Gastroesophageal sphincter (tissue), 4 donors: ENCODE measurements at regions not wholly inside any gene's neighbourhood (a gene's known extent, or its start where the extent isn't known, plus 50 kb on each side); places are given as distances from the start of the nearest gene placed in this dataset.

Source experiments
- ATAC-seq: fragments of 150-250 bp; one replicate; pipeline ENCODE4 v1.9.1; 2016; ENCODE audit warnings: mild to moderate bottlenecking, moderate library complexity
- H3K27ac ChIP-seq, 4 donors: fragments of 200-600 bp; sonication (generic) in 3 of 4; 1 replicate in 3 of 4; 2 replicates in 1 of 4; pipeline ENCODE4 v1.5.1; 2016 to 2019
- H3K27me3 ChIP-seq: fragments of 200-600 bp; sonication (generic); one replicate; pipeline ENCODE4 v1.5.1; 2019
- H3K36me3 ChIP-seq, 2 donors: fragments of 200-600 bp; sonication (generic); one replicate each; pipeline ENCODE4 v1.5.1; 2019; ENCODE audit warnings: control low read depth in 1 of 2
- H3K4me1 ChIP-seq, 3 donors: fragments of 200-600 bp; sonication (generic); 1 replicate in 2 of 3; 2 replicates in 1 of 3; pipeline ENCODE4 v1.5.1; 2016 to 2019; ENCODE audit warnings: control low read depth in 2 of 3
- H3K4me3 ChIP-seq, 2 donors: fragments of 200-600 bp; sonication (generic); one replicate each; pipeline ENCODE4 v1.5.1; 2019; ENCODE audit warnings: mild to moderate bottlenecking in 1 of 2, moderate library complexity in 1 of 2
- H3K9me3 ChIP-seq, 3 donors: fragments of 200-600 bp; sonication (generic); one replicate each; pipeline ENCODE4 v1.5.1; 2017 to 2019; ENCODE audit warnings: control low read depth in 2 of 3
- CTCF ChIP-seq, 4 experiments: fragments of 200-600 bp in 2 of 4; fragments of 450-650 bp in 2 of 4; sonication (generic) in 1 of 4; IDR thresholded peaks; one replicate each; pipeline ENCODE4 v1.5.1; 2017 to 2019; ENCODE audit warnings: antibody characterized with exemption in 4 of 4, mild to moderate bottlenecking in 2 of 4, moderate library complexity in 2 of 4
- EP300 ChIP-seq: sonication (generic); formaldehyde crosslinking; IDR thresholded peaks from one replicate; pipeline ENCODE4 v1.6.1; 2017; ENCODE audit warnings: antibody characterized with exemption, mild to moderate bottlenecking
- POLR2A ChIP-seq, 2 donors: fragments of 450-650 bp; IDR thresholded peaks; one replicate each; pipeline ENCODE4 v1.6.1; 2017; ENCODE audit warnings: antibody characterized with exemption in 2 of 2, mild to moderate bottlenecking in 2 of 2, moderate library complexity in 1 of 2
- POLR2AphosphoS5 ChIP-seq: sonication (generic); formaldehyde crosslinking; IDR thresholded peaks from one replicate; pipeline ENCODE4 v1.6.1; 2017; ENCODE audit warnings: antibody characterized with exemption
- WGBS, 2 donors: methylation state at CpG; one replicate each; pipeline ENCODE4 v1.1.5; 2018; ENCODE audit warnings: low coverage in 1 of 2; 5-methylcytosine and 5-hydroxymethylcytosine counted together

GRCh38 chr14:45486599-45486998, 233.6 kb upstream of the MIS18BP1 start:
- no peak for ATAC-seq
- no peaks in the 10 kb centered on the region for H3K36me3 ChIP-seq
- H3K27me3 ChIP-seq: no peaks in the 10 kb centered on the region
- peaks cover 0 to 41% (median 0%) of the 10 kb centered on the region in 3 donors for H3K9me3 ChIP-seq
- TF ChIP-seq CTCF (IDR thresholded peaks at IDR 0.05): no peak
- no peak for TF ChIP-seq EP300
- TF ChIP-seq POLR2AphosphoS5: no peak
- no peak for TF ChIP-seq POLR2A (IDR thresholded peaks at IDR 0.05)
- no peaks in the 10 kb centered on the region for H3K4me1 ChIP-seq
- H3K4me3 ChIP-seq: no peak overlapping the region
- WGBS, 2 donors: 91 to 100% methylated on average over 1 of the region's 1 CpG
- no peak overlapping the region for H3K27ac ChIP-seq

- WGBS, 2 donors: 38 to 80% methylated on average over 1 of the region's 1 CpG
- no peak overlapping the region for H3K27ac ChIP-seq
- H3K4me1 ChIP-seq: no peaks in the 10 kb centered on the region
- no peaks in the 10 kb centered on the region for H3K9me3 ChIP-seq
- H3K36me3 ChIP-seq: no peaks in the 10 kb centered on the region
- no peak overlapping the region for H3K4me3 ChIP-seq
- no peak for TF ChIP-seq CTCF (IDR thresholded peaks at IDR 0.05)
- no peak for TF ChIP-seq EP300
- no peak for TF ChIP-seq POLR2A (IDR thresholded peaks at IDR 0.05)
- no peak for TF ChIP-seq POLR2AphosphoS5
- no peak for ATAC-seq
- no peaks in the 10 kb centered on the region for H3K27me3 ChIP-seq
Observed at GRCh38 chr14:45467023-45467422, 214.0 kb upstream of the MIS18BP1 start.

GRCh38 chr14:45434221-45434620, 181.2 kb upstream of the MIS18BP1 start:
- TF ChIP-seq POLR2A (IDR thresholded peaks at IDR 0.05) (no peak), POLR2AphosphoS5 (no peak), CTCF (IDR thresholded peaks at IDR 0.05) (no peak), EP300 (no peak)
- no peaks in the 10 kb centered on the region for H3K4me1 ChIP-seq
- no peaks in the 10 kb centered on the region for H3K36me3 ChIP-seq
- H3K9me3 ChIP-seq: no peaks in the 10 kb centered on the region
- WGBS, 2 donors: 44 to 55% methylated on average over 1 of the region's 1 CpG
- ATAC-seq: no peak
- H3K27ac ChIP-seq: no peak overlapping the region
- H3K4me3 ChIP-seq: no peak overlapping the region
- H3K27me3 ChIP-seq: no peaks in the 10 kb centered on the region

GRCh38 chr14:45426685-45427282, 173.8 kb upstream of the MIS18BP1 start:
- Histone ChIP-seq H3K4me3 (no peak overlapping the region), H3K27ac (no peak overlapping the region), H3K9me3 (no peaks in the 10 kb centered on the region), H3K27me3 (no peaks in the 10 kb centered on the region), H3K4me1 (no peaks in the 10 kb centered on the region), H3K36me3 (no peaks in the 10 kb centered on the region)
- 0 to 5% methylated on average over 2 of the region's 2 CpGs for WGBS, 2 donors
- TF ChIP-seq POLR2A (IDR thresholded peaks at IDR 0.05) (no peak), CTCF (IDR thresholded peaks at IDR 0.05) (peak; percentile 42 to 66 (median 58))
- no peak for ATAC-seq

- TF ChIP-seq POLR2A (IDR thresholded peaks at IDR 0.05) (no peak), EP300 (no peak), CTCF (IDR thresholded peaks at IDR 0.05) (no peak), POLR2AphosphoS5 (no peak)
- WGBS, 2 donors: 40 to 61% methylated on average over 2 of the region's 2 CpGs
- Histone ChIP-seq H3K27me3 (no peaks in the 10 kb centered on the region), H3K36me3 (no peaks in the 10 kb centered on the region), H3K9me3 (peaks cover 0 to 6% (median 0%) of the 10 kb centered on the region in 3 donors), H3K4me3 (no peak overlapping the region), H3K27ac (no peak overlapping the region), H3K4me1 (no peaks in the 10 kb centered on the region)
- no peak for ATAC-seq
Observed at GRCh38 chr14:45406942-45407341, 153.9 kb upstream of the MIS18BP1 start.
